Sigmoid colon (tissue), 6 donors: ENCODE measurements at regions not wholly inside any gene's neighbourhood (a gene's known extent, or its start where the extent isn't known, plus 50 kb on each side); places are given as distances from the start of the nearest gene placed in this dataset.

Source experiments
- DNase-seq: peaks from one replicate; pipeline ENCODE4 v3.0.0-alpha.2; 2019
- H3K27ac ChIP-seq, 4 donors: fragments of 200-600 bp; sonication (generic); one replicate each; pipeline ENCODE4 v1.5.1; 2016 to 2019; ENCODE audit warnings: mild to moderate bottlenecking in 1 of 4
- H3K27me3 ChIP-seq, 3 donors: fragments of 200-600 bp; sonication (generic); one replicate each; pipeline ENCODE4 v1.5.1; 2019; ENCODE audit warnings: mild to moderate bottlenecking in 1 of 3
- H3K36me3 ChIP-seq, 4 donors: fragments of 200-600 bp; sonication (generic); one replicate each; pipeline ENCODE4 v1.5.1; 2016 to 2019
- H3K4me1 ChIP-seq, 4 donors: fragments of 200-600 bp; sonication (generic); one replicate each; pipeline ENCODE4 v1.5.1; 2017 to 2019
- H3K4me3 ChIP-seq, 4 donors: fragments of 200-600 bp; sonication (generic); one replicate each; pipeline ENCODE4 v1.5.1; 2017 to 2019; ENCODE audit warnings: mild to moderate bottlenecking in 2 of 4, moderate library complexity in 1 of 4
- H3K9me3 ChIP-seq, 4 donors: fragments of 200-600 bp in 3 of 4; sonication (generic) in 3 of 4; one replicate each; pipeline versions ENCODE4 v1.5.1 to v1.6.1; 2013 to 2019
- CTCF ChIP-seq, 4 experiments: fragments of 450-650 bp in 3 of 4; fragments of 200-600 bp in 1 of 4; IDR thresholded peaks; one replicate each; pipeline ENCODE4 v1.5.1; 2016 to 2019; ENCODE audit warnings: antibody characterized with exemption in 4 of 4, mild to moderate bottlenecking in 3 of 4, moderate library complexity in 2 of 4
- EP300 ChIP-seq, 4 donors: sonication (generic); formaldehyde crosslinking; IDR thresholded peaks; one replicate each; pipeline ENCODE4 v1.6.1; 2017; ENCODE audit warnings: antibody characterized with exemption in 4 of 4
- POLR2A ChIP-seq, 2 donors: fragments of 450-650 bp; IDR thresholded peaks; one replicate each; pipeline ENCODE4 v1.6.1; 2016; ENCODE audit warnings: antibody characterized with exemption in 2 of 2, mild to moderate bottlenecking in 2 of 2, moderate library complexity in 2 of 2
- POLR2AphosphoS5 ChIP-seq, 4 donors: sonication (generic); formaldehyde crosslinking; IDR thresholded peaks; one replicate each; pipeline ENCODE4 v1.6.1; 2017; ENCODE audit warnings: antibody characterized with exemption in 4 of 4
- WGBS, 2 donors: extraction: QIAGEN DNeasy Blood & Tissue Kit; methylation state at CpG; one replicate each; pipeline ENCODE4 v1.1.7; 2013; 5-methylcytosine and 5-hydroxymethylcytosine counted together
- intact Hi-C: fragments of 100-400 bp; cut with DNase I; formaldehyde crosslinking; loops from one replicate; pipeline ENCODE4 v1.15.1; 2023
- donor health status: healthy with polysubstance abuse.
- donor health status: healthy.

- TF ChIP-seq POLR2AphosphoS5 (IDR thresholded peaks at IDR 0.05) (no peak), POLR2A (IDR thresholded peaks at IDR 0.05) (no peak), CTCF (IDR thresholded peaks at IDR 0.05) (no peak), EP300 (IDR thresholded peaks at IDR 0.05) (no peak)
- H3K4me1 ChIP-seq = no peaks in the 10 kb centered on the region
- no peaks in the 10 kb centered on the region for H3K36me3 ChIP-seq
- H3K9me3 ChIP-seq = no peaks in the 10 kb centered on the region
- intact Hi-C loops = no loop called here
- no peak overlapping the region for H3K27ac ChIP-seq
- peaks cover 0 to 3% (median 0%) of the 10 kb centered on the region in 3 donors for H3K27me3 ChIP-seq
- WGBS, 2 donors = 88 to 91% methylated on average over 8 of the region's 8 CpGs
- H3K4me3 ChIP-seq = no peak overlapping the region
- DNase-seq = no peak
Measured at GRCh38 chr3:186477033-186477432, 67.1 kb downstream of the CRYGS start.

- intact Hi-C loops = no loop called here
- Histone ChIP-seq H3K9me3 (no peaks in the 10 kb centered on the region), H3K27me3 (peaks cover 0 to 3% (median 0%) of the 10 kb centered on the region in 3 donors), H3K4me1 (no peaks in the 10 kb centered on the region), H3K27ac (no peak overlapping the region), H3K36me3 (no peaks in the 10 kb centered on the region), H3K4me3 (no peak overlapping the region)
- WGBS, 2 donors = 90 to 91% methylated on average over 2 of the region's 2 CpGs
- TF ChIP-seq POLR2AphosphoS5 (IDR thresholded peaks at IDR 0.05) (no peak), EP300 (IDR thresholded peaks at IDR 0.05) (no peak), POLR2A (IDR thresholded peaks at IDR 0.05) (no peak), CTCF (IDR thresholded peaks at IDR 0.05) (no peak)
- DNase-seq = no peak
Measured at GRCh38 chr3:186476541-186476940, 67.6 kb downstream of the CRYGS start.

- no peak for TF ChIP-seq EP300 (IDR thresholded peaks at IDR 0.05)
- TF ChIP-seq POLR2A (IDR thresholded peaks at IDR 0.05) = no peak
- TF ChIP-seq CTCF (IDR thresholded peaks at IDR 0.05) = no peak
- TF ChIP-seq POLR2AphosphoS5 (IDR thresholded peaks at IDR 0.05) = no peak
- no peak overlapping the region for H3K4me3 ChIP-seq
- peaks cover 0 to 3% (median 0%) of the 10 kb centered on the region in 3 donors for H3K27me3 ChIP-seq
- DNase-seq = no peak
- H3K4me1 ChIP-seq = no peaks in the 10 kb centered on the region
- H3K36me3 ChIP-seq = no peaks in the 10 kb centered on the region
- H3K9me3 ChIP-seq = no peaks in the 10 kb centered on the region
- no peak overlapping the region for H3K27ac ChIP-seq
- WGBS, 2 donors = 63 to 77% methylated on average over 3 of the region's 3 CpGs
- intact Hi-C loops = no loop called here
Measured at GRCh38 chr3:186476044-186476468, 68.1 kb downstream of the CRYGS start.

- intact Hi-C loops = no loop called here
- TF ChIP-seq CTCF (IDR thresholded peaks at IDR 0.05) (no peak), POLR2AphosphoS5 (IDR thresholded peaks at IDR 0.05) (no peak), EP300 (IDR thresholded peaks at IDR 0.05) (no peak), POLR2A (IDR thresholded peaks at IDR 0.05) (no peak)
- H3K9me3 ChIP-seq = no peaks in the 10 kb centered on the region
- no peak for DNase-seq
- no peaks in the 10 kb centered on the region for H3K4me1 ChIP-seq
- H3K27ac ChIP-seq = no peak overlapping the region
- 61 to 72% methylated on average over 2 of the region's 2 CpGs for WGBS, 2 donors
- no peaks in the 10 kb centered on the region for H3K27me3 ChIP-seq
- H3K4me3 ChIP-seq = no peak overlapping the region
- no peaks in the 10 kb centered on the region for H3K36me3 ChIP-seq
Measured at GRCh38 chr3:186473166-186473565, 71.0 kb downstream of the CRYGS start.

GRCh38 chr3:186472456-186473008, 71.6 kb downstream of the CRYGS start:
- Histone ChIP-seq H3K36me3 (no peaks in the 10 kb centered on the region), H3K27me3 (no peaks in the 10 kb centered on the region), H3K4me3 (no peak overlapping the region), H3K4me1 (no peaks in the 10 kb centered on the region), H3K27ac (no peak overlapping the region), H3K9me3 (no peaks in the 10 kb centered on the region)
- 77 to 83% methylated on average over 8 of the region's 8 CpGs for WGBS, 2 donors
- no peak for DNase-seq
- TF ChIP-seq EP300 (IDR thresholded peaks at IDR 0.05) (no peak), POLR2AphosphoS5 (IDR thresholded peaks at IDR 0.05) (no peak), CTCF (IDR thresholded peaks at IDR 0.05) (no peak), POLR2A (IDR thresholded peaks at IDR 0.05) (no peak)
- intact Hi-C loops = no loop called here
